CD4-positive, CD25-positive, alpha-beta regulatory T cell (primary cell): ENCODE measurements at regions not wholly inside any gene's neighbourhood (a gene's known extent, or its start where the extent isn't known, plus 50 kb on each side); places are given as distances from the start of the nearest gene placed in this dataset.

ENCODE experiments used
- ATAC-seq, 2 donors: fragments of 150-1000 bp; cut with Tn5 transposase; one replicate each; pipeline ENCODE4 v1.10.0; 2021; ENCODE audit warnings: low read depth in 2 of 2, moderate number of reproducible peaks in 2 of 2, moderate library complexity in 1 of 2
- DNase-seq, 3 donors: peaks; one replicate each; pipeline versions ENCODE4 v3.0.0 to v3.0.0-alpha.2; 2012 to 2022; ENCODE audit warnings: mixed read lengths in 1 of 3
- H3K27ac ChIP-seq: one replicate; pipeline ENCODE4 v1.7.0; 2013; ENCODE audit warnings: mild to moderate bottlenecking, low read length; ENCODE audit not compliant: insufficient read depth, poor library complexity, severe bottlenecking
- H3K27me3 ChIP-seq: one replicate; pipeline ENCODE4 v1.7.0; 2013; ENCODE audit warnings: low read length; ENCODE audit not compliant: control insufficient read depth, insufficient read depth
- H3K36me3 ChIP-seq: one replicate; pipeline ENCODE4 v1.7.0; 2013; ENCODE audit warnings: mild to moderate bottlenecking, low read length, moderate library complexity; ENCODE audit not compliant: control insufficient read depth, insufficient read depth
- H3K4me1 ChIP-seq: 2 replicates; pipeline ENCODE4 v1.7.0; 2013; ENCODE audit warnings: mild to moderate bottlenecking, low read length; ENCODE audit not compliant: insufficient read depth, control insufficient read depth, poor library complexity, severe bottlenecking
- H3K4me3 ChIP-seq: one replicate; pipeline ENCODE4 v1.7.0; 2013; ENCODE audit warnings: low read depth, mild to moderate bottlenecking, low read length, moderate library complexity
- H3K9me3 ChIP-seq, 2 experiments: 1 replicate in 1 of 2; 2 replicates in 1 of 2; pipeline ENCODE4 v1.7.0; 2013; ENCODE audit warnings: low read length in 2 of 2, mild to moderate bottlenecking in 1 of 2, moderate library complexity in 1 of 2; ENCODE audit not compliant: control insufficient read depth in 2 of 2
- H3K27ac Mint-ChIP-seq, 3 donors: one replicate each; pipeline ENCODE4 v1.8.0; 2020 to 2022; ENCODE audit warnings: mild to moderate bottlenecking in 3 of 3, mixed read lengths in 3 of 3, moderate library complexity in 2 of 3
- H3K27me3 Mint-ChIP-seq: one replicate; pipeline ENCODE4 v1.8.0; 2022; ENCODE audit warnings: mild to moderate bottlenecking, mixed read lengths
- H3K36me3 Mint-ChIP-seq: one replicate; pipeline ENCODE4 v1.8.0; 2020; ENCODE audit warnings: mixed read lengths
- H3K4me1 Mint-ChIP-seq, 4 donors: one replicate each; pipeline ENCODE4 v1.8.0; 2020 to 2022; ENCODE audit warnings: mixed read lengths in 4 of 4, mild to moderate bottlenecking in 1 of 4
- H3K4me3 Mint-ChIP-seq, 4 donors: one replicate each; pipeline ENCODE4 v1.8.0; 2020 to 2022; ENCODE audit warnings: mild to moderate bottlenecking in 4 of 4, mixed read lengths in 4 of 4, moderate library complexity in 3 of 4
- H3K9me3 Mint-ChIP-seq, 7 donors: one replicate each; pipeline ENCODE4 v1.8.0; 2020 to 2022; ENCODE audit warnings: mixed read lengths in 7 of 7, mild to moderate bottlenecking in 3 of 7, moderate library complexity in 2 of 7

- H3K36me3 ChIP-seq: no peaks in the 10 kb centered on the region
- no peak overlapping the region for H3K4me3 Mint-ChIP-seq
- no peaks in the 10 kb centered on the region for H3K27me3 Mint-ChIP-seq
- no peaks in the 10 kb centered on the region for H3K27me3 ChIP-seq
- H3K4me3 ChIP-seq: no peak overlapping the region
- H3K4me1 ChIP-seq: no peaks in the 10 kb centered on the region
- no peaks in the 10 kb centered on the region for H3K4me1 Mint-ChIP-seq
- H3K27ac ChIP-seq: no peak overlapping the region
- H3K9me3 Mint-ChIP-seq: peaks cover 0 to 9% (median 4%) of the 10 kb centered on the region in 7 donors
- DNase-seq (no peak), ATAC-seq (no peak)
- no peak overlapping the region for H3K27ac Mint-ChIP-seq
- H3K36me3 Mint-ChIP-seq: no peaks in the 10 kb centered on the region
- H3K9me3 ChIP-seq: peaks cover 0 to 2% of the 10 kb centered on the region in 2 experiments
Measured at GRCh38 chrX:26032111-26032912, 105.8 kb upstream of the MAGEB18 start.

GRCh38 chrX:26037367-26037766 lies 100.8 kb upstream of the MAGEB18 start:
- H3K36me3 Mint-ChIP-seq: no peaks in the 10 kb centered on the region
- Histone ChIP-seq H3K4me3 (no peak overlapping the region), H3K36me3 (no peaks in the 10 kb centered on the region), H3K4me1 (no peaks in the 10 kb centered on the region), H3K27me3 (no peaks in the 10 kb centered on the region), H3K9me3 (peaks cover 0 to 2% of the 10 kb centered on the region in 2 experiments), H3K27ac (no peak overlapping the region)
- H3K27me3 Mint-ChIP-seq: no peaks in the 10 kb centered on the region
- no peak overlapping the region for H3K4me3 Mint-ChIP-seq
- no peak for DNase-seq
- ATAC-seq: no peak
- H3K9me3 Mint-ChIP-seq: peaks cover 0 to 4% (median 0%) of the 10 kb centered on the region in 7 donors
- H3K4me1 Mint-ChIP-seq: no peaks in the 10 kb centered on the region
- no peak overlapping the region for H3K27ac Mint-ChIP-seq

GRCh38 chrX:26050099-26050498 lies 88.0 kb upstream of the MAGEB18 start:
- H3K36me3 ChIP-seq: no peaks in the 10 kb centered on the region
- H3K9me3 ChIP-seq: no peaks in the 10 kb centered on the region
- Mint-ChIP-seq H3K36me3 (no peaks in the 10 kb centered on the region), H3K4me1 (no peaks in the 10 kb centered on the region), H3K4me3 (no peak overlapping the region), H3K27ac (no peak overlapping the region), H3K9me3 (peaks cover 0 to 7% (median 0%) of the 10 kb centered on the region in 7 donors), H3K27me3 (no peaks in the 10 kb centered on the region)
- H3K27me3 ChIP-seq: no peaks in the 10 kb centered on the region
- no peak overlapping the region for H3K27ac ChIP-seq
- DNase-seq (no peak), ATAC-seq (no peak)
- no peak overlapping the region for H3K4me3 ChIP-seq
- no peaks in the 10 kb centered on the region for H3K4me1 ChIP-seq

GRCh38 chrX:26070882-26071281 lies 67.3 kb upstream of the MAGEB18 start:
- DNase-seq (no peak), ATAC-seq (no peak)
- no peaks in the 10 kb centered on the region for H3K36me3 ChIP-seq
- H3K27ac ChIP-seq: no peak overlapping the region
- H3K9me3 ChIP-seq: no peaks in the 10 kb centered on the region
- H3K4me1 Mint-ChIP-seq: no peaks in the 10 kb centered on the region
- no peak overlapping the region for H3K4me3 Mint-ChIP-seq
- no peaks in the 10 kb centered on the region for H3K36me3 Mint-ChIP-seq
- H3K27me3 Mint-ChIP-seq: no peaks in the 10 kb centered on the region
- H3K4me1 ChIP-seq: no peaks in the 10 kb centered on the region
- H3K9me3 Mint-ChIP-seq: no peaks in the 10 kb centered on the region
- no peaks in the 10 kb centered on the region for H3K27me3 ChIP-seq
- H3K27ac Mint-ChIP-seq: no peak overlapping the region
- no peak overlapping the region for H3K4me3 ChIP-seq

GRCh38 chrX:26071618-26072017 lies 66.5 kb upstream of the MAGEB18 start:
- Histone ChIP-seq H3K9me3 (no peaks in the 10 kb centered on the region), H3K4me3 (no peak overlapping the region), H3K36me3 (no peaks in the 10 kb centered on the region), H3K4me1 (no peaks in the 10 kb centered on the region), H3K27ac (no peak overlapping the region), H3K27me3 (no peaks in the 10 kb centered on the region)
- Mint-ChIP-seq H3K27me3 (no peaks in the 10 kb centered on the region), H3K4me3 (no peak overlapping the region), H3K4me1 (no peaks in the 10 kb centered on the region), H3K36me3 (no peaks in the 10 kb centered on the region), H3K27ac (no peak overlapping the region), H3K9me3 (no peaks in the 10 kb centered on the region)
- no peak for ATAC-seq
- DNase-seq: no peak

GRCh38 chrX:26083093-26083492 lies 55.0 kb upstream of the MAGEB18 start:
- no peaks in the 10 kb centered on the region for H3K27me3 Mint-ChIP-seq
- Histone ChIP-seq H3K4me3 (no peak overlapping the region), H3K36me3 (no peaks in the 10 kb centered on the region), H3K4me1 (no peaks in the 10 kb centered on the region), H3K9me3 (no peaks in the 10 kb centered on the region), H3K27ac (no peak overlapping the region), H3K27me3 (no peaks in the 10 kb centered on the region)
- H3K36me3 Mint-ChIP-seq: no peaks in the 10 kb centered on the region
- H3K4me1 Mint-ChIP-seq: no peaks in the 10 kb centered on the region
- ATAC-seq (no peak), DNase-seq (no peak)
- H3K4me3 Mint-ChIP-seq: no peak overlapping the region
- no peak overlapping the region for H3K27ac Mint-ChIP-seq
- H3K9me3 Mint-ChIP-seq: peaks cover 0 to 5% (median 0%) of the 10 kb centered on the region in 7 donors
